NCI-H1694 treated with DMSO at 0.1 percent for 48 hours (cell line): ENCODE measurements at regions not wholly inside any gene's neighbourhood (a gene's known extent, or its start where the extent isn't known, plus 50 kb on each side); places are given as distances from the start of the nearest gene placed in this dataset.

ENCODE experiments used
- DNase-seq: peaks from one replicate; lab custom pipeline; 2025; lab: John Stamatoyannopoulos, UW

DNA sequence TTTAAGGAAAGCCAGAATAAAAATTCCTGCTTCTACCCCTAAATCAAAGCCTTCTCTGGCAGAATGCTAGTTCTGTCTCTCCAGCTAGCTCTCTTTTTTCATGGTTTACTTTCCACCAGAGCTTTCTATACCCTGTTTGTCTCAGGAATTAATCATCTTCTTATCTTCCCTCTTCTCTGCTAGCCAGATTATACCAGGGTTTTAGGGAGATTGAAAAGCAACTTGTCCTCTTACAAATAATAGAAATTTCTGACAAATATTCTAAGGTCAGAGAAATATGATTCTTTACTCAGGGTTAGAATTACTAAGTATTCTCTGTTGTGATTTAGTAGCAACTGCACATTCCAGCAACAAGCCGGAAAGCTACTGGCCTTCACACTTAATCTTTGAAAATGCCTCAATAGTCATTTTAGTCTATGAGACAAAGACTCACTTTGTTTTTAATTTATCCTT lies 166.4 kb downstream of the TANC2 start:
- no peak for DNase-seq

DNA sequence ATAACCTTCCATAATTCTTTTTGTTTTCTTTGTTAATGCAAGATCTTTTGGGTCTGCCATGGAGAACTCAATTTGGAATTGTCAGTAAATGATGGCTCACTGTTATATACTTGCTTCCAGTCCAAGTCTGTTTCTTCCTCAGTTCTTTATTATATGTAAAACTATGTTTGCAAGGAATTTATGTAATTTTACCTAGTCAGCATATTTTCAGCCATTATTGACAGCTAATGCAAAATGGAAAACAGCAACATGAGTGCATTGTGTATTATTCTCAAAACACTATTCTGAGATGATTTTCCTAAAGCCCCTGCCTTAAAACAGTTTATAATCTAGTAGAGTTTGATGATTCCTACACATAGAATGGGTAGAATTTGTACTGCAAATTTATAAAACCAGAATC lies 167.5 kb downstream of the TANC2 start:
- no peak for DNase-seq

DNA sequence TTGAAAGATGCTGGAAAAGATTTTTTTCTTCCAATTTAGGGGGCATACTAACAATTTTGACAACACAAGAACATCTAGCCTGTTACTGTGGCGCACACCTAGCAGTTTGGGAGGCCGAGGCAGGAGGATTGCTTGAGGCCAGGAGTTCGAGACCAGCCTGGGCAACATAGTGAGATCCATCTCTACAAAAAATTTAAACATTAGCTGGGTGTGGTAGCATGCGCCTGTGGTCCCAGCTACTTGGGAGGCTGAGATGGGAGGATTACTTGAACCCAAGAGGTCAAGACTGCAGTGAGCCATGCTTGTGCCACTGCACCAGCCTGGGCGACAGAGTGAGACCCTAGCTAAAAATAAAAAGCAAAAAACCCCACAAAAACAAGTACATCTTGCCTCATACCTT lies 168.8 kb downstream of the TANC2 start:
- DNase-seq: no peak

DNA sequence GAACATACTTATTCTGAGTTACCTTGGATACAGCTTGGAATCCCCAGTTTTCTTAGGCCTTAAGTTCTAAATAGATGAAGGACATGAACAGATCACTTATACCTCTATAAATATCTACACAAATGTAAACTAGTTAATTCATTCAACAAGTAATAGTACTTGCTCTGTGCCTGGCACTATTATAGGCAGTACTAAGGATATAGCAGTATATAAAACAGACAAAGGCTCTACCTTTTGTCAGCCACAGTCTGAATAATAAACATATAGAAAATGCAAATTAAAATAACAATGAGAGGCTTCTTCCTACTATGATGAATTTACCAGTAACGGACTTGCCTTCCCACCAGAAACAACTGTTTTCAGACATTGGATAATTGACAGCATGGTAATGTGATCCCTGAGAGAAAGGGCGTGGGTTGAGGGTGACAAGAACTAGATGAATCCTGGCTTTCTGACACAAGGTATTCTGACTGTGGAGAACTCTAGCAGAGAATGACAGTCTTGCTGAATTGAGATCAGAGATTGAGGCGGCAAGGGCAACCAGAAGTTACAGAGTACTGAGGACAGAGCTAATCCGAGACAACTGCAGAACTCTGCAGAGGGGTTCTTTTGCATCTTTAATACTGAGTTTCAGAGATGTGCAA lies 170.5 kb downstream of the TANC2 start:
- DNase-seq: no peak

DNA sequence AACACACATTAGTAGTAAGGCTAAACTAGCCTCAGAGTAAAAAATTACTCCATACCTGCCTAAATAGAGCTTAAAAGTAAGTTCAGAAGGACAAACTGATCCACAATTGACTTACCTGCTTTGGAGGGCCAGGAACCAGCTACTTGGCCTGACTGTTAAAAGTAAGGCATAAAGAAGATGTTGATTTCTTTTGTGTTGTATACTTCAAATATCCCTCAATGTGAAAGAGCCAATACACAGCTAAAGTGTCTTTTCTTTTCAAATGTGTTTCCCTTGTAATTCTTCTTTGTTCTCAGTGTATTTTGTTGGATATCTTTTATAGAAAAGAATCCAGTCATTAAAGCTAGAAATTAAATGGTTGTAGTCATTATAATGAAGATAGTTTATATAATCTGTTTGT lies 171.1 kb downstream of the TANC2 start:
- no peak for DNase-seq

DNA sequence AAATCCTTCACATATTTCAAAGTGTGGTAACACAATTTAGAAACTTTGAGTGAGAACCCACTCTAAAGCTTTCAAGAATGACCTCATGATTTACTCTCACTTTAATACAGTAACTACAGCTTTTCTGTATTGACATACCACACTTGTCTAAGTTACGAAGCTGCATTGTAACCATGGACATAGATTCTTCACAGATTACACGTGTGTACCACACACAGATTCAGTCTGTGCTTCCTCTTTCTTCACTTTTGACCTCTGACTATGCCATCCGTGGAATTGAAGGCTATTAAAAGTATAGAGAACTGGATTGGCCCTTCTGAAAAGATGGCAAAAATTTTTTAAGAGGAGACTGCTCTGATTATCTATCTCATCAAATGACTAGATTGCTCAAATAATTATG lies 172.7 kb downstream of the TANC2 start:
- DNase-seq: no peak

DNA sequence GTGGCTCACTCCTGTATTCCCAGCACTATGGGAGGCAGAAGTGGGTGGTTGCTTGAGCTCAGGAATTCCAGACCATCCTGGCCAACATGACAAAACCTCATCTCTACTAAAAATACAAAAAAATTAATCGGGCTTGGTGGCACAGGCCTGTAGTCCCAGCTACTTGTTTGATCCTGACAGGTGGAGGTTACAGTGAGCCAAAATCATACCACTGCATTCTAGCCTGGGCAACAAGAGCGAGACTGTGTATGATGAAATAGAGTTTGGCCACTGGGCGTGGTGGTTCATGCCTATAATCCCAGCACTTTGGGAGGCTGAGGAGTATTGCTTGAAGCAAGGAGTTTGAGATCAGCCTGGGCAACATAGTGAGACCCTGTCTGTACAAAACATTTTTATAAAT lies 173.3 kb downstream of the TANC2 start:
- no peak for DNase-seq

DNA sequence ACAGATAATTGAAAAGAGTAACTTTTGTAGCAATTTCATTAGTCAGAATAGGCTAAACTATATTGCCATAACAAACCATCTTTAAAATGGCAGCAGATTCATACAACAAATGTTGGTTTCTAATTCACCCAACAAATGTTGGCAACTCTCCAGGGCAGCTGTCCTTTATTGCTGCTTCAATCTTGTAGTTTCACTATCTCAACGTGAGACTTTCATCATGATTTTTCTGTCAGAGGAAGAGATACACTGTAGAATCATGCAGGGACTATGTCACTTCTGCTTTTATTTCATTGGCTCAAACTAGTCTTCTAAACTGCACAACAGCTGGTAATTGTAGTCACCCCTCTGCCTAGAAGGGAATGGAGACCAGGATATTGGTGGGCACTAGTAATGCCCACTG lies 174.2 kb downstream of the TANC2 start:
- DNase-seq: peak; percentile 36

DNA sequence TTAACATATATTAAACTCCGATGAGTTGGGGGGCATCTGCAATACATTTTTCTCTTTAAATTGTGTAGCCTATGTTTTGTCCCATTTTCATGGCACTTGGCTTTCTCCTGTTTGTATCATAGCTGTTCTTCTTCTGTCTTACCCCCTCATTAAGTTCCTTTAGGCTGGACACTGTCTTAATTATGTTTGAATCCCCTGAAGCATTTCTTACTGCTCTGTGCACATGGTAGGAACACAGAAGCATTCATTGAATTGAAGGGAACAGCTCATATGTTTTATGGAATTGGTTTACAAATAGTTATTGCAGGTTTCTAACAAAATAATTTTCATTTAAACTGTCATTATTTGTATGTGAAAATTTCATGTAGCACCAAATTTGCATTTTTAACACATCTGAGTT lies 176.8 kb downstream of the TANC2 start:
- no peak for DNase-seq

DNA sequence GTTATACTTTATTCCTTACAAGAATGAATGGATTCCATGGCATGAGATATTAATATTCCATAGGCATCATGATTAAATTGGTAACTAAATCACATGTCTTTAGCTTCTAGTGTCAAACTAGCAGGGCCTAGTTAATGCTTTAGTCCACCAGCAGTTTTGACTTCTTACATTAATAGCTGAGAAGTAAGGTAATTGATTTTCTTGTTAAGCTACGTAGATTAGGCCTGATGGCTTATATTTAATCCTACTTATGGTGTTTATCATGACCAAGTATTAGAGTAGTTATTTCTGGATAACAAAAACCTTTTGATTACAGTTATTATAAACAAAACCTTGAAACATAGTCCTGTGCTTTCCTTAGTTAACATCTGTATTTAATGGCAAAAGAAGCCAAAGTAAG lies 184.5 kb downstream of the TANC2 start:
- DNase-seq: peak; percentile 38

DNA sequence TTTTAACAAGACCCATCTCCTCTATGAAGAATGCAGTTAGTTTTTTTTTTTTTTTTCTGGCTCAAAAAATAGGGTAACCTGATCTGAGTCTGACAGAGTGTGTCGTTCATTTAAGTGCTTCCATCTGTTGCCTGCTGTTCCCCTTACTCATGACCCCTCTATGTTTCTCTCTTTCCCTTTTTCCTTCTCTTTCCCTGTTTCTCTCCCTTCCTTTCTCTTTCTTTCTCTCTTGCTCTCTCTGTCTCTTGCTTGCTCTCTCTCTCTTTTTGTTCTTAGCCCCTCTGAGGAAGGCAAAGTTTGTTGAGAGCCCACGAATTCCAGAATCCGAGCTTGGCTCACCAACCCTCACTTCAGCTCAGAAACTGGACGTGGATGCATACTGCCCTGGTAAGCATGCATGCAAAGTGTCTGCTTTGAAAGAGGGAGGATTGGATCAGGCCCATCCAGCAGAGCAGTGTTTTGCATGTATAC lies 185.0 kb downstream of the TANC2 start:
- peak; percentile 91 for DNase-seq

DNA sequence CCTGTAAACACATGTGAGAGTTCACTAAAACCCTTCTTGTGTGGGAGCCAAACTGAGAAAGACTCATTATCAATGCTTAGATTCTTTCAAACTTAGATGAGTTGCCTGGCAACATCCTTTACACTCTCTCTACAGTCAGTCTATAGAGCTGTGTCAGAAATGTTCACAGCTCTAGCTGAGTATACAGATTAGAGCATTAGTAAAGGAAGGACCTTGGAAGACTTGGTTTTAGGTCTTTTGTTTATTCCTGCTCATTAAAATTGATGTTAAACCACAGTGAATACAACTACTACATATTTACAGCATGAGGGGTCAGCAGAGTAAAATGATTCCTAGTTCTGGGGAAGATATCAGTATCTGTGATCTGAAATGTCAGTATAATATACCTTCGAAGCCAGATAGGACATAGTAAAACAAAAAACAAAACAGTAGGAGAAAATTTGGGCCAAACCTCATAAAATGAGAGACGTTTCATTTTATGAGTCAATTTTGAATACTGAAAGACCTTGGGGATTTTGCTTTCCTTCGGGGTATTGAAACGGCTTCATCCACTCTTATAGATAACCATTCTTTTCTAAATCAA lies 186.0 kb downstream of the TANC2 start:
- peak; percentile 25 for DNase-seq

DNA sequence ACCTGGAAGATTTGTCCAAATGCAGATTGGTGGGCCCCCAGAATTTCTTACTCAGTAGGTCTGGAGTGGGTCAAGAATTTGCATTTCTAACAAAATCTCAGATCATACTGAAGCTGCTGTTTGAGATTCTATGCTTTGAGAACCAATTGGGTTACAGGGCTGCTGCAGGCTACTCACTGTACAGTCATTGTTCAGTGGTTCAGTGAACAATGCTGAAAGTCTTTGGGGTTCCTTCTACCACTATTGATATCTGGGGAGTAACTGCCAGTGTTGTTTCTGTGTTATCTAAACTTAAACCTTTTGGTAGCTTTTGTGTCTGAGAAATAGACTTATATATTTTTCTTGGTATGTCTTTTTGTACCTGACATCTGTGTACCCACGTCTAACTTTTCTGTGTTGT lies 187.5 kb downstream of the TANC2 start:
- no peak for DNase-seq

DNA sequence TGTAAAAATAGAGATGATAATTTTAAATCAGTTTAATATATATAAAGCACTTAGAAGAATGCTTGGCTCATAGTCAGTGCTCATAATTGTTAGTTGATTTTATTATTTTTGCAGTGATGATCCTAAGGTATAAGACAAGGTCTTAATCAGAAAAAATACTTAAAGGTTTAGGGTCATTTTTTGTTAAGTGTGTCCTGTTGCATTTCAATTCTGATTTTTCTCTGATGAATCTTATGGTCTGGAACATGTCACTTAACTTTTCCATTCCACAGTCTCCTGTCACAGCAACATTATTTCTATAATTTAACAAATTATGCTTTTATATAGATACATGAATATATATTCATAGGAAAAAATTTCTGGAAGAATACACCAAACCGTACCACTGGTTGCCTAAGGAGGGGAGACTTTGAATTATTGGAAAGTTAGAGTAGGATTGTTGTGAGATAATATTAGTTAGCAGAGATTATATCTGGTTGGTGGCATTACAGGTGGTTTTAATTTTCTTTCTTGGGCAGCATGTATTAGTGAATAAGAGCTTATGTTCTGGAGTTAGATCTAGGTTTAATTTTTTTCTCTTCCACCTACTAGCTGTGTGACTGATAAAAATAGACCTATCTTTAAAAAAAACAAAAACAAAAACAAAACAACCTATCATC lies 188.7 kb downstream of the TANC2 start:
- DNase-seq: no peak

DNA sequence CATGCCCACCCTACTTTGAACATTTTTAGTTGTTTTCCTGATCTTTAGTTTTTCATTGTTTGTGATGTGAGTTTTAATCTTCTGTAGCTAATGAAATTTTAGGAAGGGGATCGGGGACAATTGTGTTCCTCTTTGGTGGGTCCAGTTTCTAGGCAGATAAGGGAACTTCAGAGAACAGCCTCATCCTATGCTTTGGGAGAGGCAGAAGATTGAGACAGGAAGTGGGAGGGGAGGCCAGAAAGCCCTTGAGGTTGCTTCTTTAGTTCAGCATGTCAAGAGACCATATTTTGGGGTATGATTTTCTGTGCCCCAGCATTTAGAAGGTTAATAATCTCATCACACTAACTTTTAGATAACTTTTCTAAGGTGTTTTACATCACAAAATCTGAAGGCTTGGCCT lies 191.0 kb downstream of the TANC2 start:
- DNase-seq: no peak

DNA sequence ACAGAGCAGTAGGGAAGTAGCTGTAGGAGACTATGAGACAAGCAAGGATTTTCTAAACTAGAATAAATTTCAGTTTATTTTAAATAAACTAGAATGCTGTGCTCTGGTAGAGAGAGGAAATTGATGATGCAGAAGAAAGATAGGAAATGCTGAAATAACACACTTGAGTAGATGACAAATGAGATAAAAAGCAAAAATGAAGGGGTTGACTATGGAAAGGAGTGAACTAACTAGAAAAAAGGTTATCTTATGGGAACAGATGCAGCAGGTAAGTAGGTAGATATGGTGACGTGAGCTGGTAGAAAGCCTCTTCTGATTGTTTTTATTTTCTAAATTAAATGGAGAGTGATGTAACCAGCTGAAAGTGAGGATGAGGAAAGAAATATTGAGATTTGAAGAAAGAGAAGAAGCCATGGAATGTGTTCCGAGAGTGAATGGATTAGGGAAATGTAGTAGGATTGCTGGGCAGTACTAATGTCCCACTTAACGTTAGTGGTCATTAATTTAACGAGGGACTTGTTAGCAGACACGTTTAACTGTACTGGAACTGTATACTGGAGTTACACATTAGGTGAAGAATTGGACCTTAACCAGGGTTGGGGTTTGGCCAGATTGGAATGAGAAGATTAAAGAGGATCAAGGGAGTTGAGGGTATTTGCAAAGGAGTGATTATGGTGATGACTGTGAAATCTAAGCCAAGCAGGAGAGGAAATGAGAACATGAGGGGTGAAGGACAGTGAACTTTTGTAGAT lies 196.5 kb downstream of the TANC2 start:
- DNase-seq: no peak

DNA sequence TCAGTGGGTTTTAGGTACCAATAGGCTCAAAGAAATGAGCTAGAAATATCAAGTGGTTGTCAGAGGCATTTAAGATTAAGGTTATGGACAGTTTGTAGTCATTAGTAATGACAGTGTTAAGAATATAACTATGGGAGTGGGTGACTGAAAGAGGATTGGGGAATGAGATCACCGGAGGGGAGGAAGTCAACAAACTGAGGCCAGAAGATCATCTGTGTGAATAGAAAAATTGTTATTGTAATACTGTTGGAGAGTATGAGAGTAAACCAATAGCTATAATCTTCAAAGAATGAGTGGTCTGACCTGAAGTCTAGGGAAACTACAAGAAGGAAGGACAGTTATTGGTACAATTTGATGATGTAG lies 197.1 kb downstream of the TANC2 start:
- no peak for DNase-seq

DNA sequence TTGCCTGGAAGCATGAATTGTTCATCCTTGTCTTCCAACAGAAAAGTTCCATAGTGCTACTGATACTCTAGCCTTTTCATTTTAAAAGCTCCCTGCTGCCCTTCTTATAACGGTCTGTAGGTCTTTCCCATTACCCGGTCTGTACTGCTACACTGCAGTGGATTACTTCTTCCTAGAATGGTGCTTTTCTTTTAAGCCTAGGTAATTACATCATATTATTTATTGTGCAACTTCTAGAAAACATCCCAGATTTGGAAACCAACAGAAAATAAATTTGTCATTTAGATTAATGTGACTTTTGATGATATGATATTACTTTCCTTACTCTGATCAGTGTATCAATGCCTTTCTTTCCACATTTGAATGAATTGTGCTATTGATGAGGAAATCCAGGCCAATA lies 199.4 kb downstream of the TANC2 start:
- DNase-seq: no peak

DNA sequence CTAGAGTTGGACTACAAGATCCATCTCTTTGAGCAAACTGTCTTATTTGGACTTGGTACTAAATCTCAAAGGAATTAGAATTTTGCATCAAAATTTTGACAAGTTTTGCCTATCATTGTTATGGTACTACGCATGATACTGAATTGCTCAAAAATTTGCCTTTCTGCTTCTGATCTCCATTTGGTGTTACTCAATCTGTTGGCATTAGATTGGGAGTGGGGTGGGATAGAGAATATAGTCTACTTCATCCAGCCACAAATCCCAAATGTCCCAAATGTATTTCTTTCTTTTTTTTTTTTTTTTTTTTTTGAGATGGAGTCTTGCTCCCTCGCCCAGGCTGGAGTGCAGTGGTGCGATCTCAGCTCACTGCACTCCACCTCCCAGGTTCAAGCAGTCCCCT lies 204.8 kb downstream of the TANC2 start:
- no peak for DNase-seq

DNA sequence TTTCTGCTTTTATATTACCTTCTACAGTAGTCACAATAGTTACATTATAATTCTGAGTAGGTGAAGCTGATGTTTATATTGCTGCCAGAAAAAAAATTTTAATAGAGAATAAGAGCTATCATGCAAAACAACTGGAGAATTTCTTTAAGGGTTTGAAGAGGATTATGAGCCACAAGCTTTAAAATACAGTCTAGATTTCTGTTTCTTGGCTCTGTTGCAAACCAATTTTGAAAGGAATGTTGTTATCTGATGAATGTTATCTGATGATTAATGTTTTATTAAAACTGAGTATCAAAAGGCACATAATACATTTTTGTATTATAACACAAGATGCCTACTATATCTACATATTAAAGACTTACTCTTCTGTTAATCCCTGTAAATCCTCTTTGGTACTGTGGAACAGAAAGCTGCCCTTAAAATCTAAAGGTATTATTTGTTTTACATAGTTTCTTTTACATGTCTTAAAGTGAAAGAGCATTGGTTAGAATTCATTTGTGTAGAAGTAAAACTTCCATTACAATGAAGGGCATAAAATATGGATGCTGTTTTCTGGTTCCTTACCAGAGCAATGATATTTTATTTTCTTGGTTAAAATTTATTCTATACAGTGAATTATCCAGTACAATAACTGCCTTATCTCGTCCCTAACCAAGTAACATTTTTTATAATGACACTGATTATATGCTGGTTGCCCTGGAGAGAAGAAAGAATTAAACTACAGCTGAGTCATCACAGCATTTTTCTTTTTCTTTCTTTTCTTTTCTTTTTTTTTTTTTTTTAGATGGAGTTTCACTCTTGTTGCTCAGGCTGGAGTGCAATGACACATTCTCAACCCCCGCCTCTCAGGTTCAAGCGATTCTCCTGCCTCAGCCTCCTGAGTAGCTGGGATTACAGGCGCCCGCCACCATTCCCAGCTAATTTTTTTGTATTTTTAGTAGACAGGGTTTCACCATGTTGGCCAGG lies 205.7 kb downstream of the TANC2 start:
- no peak for DNase-seq

DNA sequence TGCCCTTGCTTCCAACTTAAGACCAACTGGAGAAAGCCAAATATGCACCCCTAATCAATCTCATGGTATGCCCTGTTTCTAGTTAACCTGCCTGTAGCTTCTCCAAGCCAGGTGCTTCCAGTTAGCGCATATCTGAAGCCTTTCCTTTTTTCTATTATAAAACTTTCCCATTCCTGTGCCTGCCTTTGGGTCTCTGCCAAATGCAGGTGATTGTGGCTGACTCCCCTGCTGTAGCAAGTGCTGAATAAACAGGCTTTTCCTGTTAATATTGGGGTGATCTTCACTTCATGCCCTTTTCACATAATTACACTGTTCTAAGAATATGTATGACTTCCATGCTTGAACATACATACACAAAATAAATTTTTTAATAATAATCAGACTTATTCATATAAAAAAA lies 207.4 kb downstream of the TANC2 start:
- no peak for DNase-seq

DNA sequence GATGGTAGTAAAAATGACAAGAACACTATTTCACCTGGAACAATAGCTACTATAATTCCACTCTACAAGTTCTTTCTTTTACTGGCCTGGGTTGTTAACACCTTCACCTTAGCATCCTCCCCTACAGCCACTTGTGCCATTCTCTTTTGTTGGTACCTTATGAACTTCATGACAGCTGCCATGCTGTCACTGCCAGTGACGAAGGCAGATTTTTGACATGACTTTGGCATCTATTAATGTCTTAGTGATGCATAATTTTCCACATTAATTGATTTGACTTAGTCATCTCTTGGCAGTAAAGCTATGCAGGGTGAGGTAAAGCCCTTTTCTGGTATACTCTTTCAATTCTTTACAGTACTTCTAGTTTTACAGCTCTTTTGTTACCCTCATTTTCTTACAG lies 207.9 kb downstream of the TANC2 start:
- DNase-seq: no peak
